ENCODE measurements at regions not wholly inside any gene's neighbourhood (a gene's known extent, or its start where the extent isn't known, plus 50 kb on each side); places are given as distances from the start of the nearest gene placed in this dataset.

- TF ChIP-seq, protein P1, sequence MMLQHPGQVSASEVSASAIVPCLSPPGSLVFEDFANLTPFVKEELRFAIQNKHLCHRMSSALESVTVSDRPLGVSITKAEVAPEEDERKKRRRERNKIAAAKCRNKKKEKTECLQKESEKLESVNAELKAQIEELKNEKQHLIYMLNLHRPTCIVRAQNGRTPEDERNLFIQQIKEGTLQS (IDR thresholded peaks at IDR 0.05; ENCODE audit: insufficient read depth, low read depth, low read length) = no peak
- TF ChIP-seq CTCF (IDR thresholded peaks at IDR 0.05; ENCODE audit: control extremely low read depth in 1 of 3, insufficient read depth in 1 of 3, low read depth in 1 of 3, low read length in 3 of 3) (no peak), FOSL1 (IDR thresholded peaks at IDR 0.05; ENCODE audit: insufficient read depth, low read depth, low read length) (no peak)
These were observed 487.4 kb upstream of the PROK2 start for GRCh38 chr3:72272356-72272755.

Data from H1 (cell line).